Kidney capillary endothelial cell (primary cell): ENCODE measurements at regions not wholly inside any gene's neighbourhood (a gene's known extent, or its start where the extent isn't known, plus 50 kb on each side); places are given as distances from the start of the nearest gene placed in this dataset.

Experiments
- DNase-seq: peaks from one replicate; pipeline ENCODE4 v3.0.0-alpha.2; 2018; ENCODE audit warnings: low spot score

DNA sequence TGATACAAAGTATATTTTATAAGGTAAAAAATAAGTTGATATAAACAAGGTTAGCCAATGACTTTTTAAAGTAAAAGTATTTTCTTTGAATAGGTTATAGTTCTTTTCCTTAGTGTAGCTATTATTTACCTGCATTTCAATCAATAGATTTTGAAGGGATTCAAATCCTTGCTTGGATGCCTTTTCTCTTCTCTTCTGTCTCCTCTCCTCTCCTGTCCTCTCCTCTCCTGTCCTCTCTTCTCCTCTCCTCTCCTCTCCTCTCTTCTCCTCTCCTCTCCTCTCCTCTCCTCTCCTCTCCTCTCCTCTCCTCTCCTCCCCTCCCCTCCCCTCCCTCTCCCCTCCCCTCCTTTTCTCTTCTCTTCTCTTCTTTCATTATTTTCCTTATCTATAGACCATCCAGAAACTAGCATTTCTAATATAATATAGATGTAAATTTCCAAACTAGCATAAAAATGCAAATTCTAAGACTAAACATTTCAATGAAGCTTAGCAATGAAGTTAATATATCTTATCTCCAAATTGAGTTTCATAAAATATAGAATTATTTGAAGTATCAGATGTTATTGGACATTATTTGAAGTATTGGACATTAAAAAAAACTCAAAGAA is 60.5 kb upstream of the PRKCQ start:
- DNase-seq: no peak

DNA sequence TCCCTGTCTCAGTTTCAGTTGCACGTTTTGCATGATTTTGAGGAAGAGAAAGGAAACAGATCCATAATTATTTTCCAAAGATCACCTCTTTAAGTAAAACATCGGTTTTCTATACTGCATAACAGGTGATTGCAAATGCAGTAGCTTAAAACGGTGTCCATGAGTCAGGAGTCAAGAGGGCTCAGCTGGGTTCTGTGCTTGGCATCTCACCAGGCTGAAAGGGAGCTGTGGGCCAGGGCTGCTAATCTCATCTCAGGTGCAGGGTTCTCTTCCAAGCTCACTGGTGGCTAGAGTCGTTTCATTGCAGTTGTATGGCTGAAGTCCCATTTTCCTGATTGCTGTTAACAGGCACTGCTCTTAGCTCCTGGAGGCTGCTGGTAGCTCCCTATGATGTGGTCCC is 57.0 kb upstream of the PRKCQ start:
- no peak for DNase-seq

DNA sequence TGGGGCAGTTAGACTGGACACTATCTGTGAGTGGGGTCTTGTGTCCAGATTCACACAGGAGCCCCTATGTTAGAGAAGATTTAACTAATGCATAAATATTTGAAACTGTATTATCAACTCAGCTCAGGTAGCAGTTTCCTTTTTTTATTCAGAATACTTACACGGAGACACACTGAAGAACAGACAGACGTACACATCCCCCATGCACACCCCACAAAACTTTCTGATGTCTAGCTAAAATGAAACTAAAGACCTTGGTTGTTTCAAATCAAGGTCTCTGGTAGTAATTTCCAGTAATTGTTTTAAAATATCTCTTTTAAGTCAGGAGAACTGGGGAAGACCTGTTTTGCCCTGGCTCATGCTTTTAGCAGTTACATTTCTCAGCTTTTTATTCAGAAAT is 55.7 kb upstream of the PRKCQ start:
- no peak for DNase-seq
